GM18861 (cell line): ENCODE measurements at regions not wholly inside any gene's neighbourhood (a gene's known extent, or its start where the extent isn't known, plus 50 kb on each side); places are given as distances from the start of the nearest gene placed in this dataset.
"Not testable (repeated sequence)": the region's sequence is repeated elsewhere in the genome, so short reads cannot be mapped to it uniquely, and the experiment has no call there.

ENCODE experiments used
- ATAC-seq: cut with Tn5 transposase; IDR thresholded peaks from one replicate; pipeline ENCODE4 v1.9.1; 2021; ENCODE audit not compliant: unreplicated experiment

DNA sequence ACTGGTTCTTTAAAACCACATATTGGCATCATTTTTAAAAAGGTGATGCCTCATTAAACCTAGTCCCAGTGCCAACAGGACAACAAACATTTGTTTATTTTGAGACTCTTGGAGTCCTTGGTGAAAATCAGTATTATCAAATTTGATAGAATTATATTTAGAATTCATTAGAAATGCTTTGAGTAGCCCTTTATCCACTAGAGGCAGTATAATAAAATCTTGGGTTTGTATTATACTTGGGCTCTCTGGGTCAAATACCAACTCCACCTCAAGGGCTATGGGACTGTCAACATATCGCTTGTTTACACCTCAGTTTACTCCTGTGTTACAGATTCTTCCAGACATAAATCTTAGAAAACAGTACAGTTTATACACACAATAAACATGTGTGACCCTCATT lies 335.7 kb upstream of the FSTL5 start:
- ATAC-seq = peak; percentile 44

DNA sequence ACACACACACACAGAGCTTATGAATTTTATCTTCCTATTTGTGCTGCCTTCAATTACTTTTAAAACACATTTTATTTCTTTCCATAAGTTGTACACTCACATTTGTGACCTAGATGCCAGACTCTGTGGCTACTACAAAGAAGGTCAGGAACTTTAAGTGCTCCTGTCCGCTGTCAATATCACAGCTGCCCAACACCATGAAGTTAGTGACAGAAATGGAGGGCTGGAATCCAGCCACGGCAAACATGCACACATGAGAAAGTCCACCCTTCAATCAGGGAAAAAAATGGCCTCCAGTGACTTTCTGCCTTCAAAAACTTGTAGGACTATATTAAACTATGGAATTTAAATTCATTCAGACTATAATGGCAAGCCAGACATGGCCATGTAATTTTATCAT lies 334.4 kb upstream of the FSTL5 start:
- no peak for ATAC-seq

DNA sequence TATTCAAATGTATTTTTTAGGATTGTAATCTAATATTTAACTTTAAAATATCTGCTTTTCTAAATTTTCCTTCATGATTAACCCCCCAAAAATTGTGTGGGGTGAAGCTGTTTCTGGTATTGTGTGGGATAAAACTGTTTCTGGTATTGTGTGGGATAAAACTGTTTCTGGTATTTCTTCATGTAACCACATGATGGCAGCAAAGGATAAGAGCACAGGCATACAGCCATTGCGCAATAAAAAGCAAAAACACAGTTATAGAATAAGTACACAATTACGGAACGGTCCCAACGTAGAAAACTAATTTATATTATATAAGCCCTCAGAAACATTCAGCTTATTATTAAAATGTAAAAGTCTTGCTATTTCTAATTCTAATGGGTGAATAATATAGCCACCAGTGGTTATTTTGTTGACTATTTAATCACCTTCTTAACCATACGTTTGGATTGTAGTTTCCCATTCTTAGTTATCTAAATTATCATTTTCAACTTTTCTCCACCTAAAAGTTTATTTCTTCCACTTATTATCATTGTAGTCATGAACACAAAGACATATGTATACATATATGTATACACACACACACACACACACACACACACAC lies 333.9 kb upstream of the FSTL5 start:
- peak; percentile 73 for ATAC-seq

DNA sequence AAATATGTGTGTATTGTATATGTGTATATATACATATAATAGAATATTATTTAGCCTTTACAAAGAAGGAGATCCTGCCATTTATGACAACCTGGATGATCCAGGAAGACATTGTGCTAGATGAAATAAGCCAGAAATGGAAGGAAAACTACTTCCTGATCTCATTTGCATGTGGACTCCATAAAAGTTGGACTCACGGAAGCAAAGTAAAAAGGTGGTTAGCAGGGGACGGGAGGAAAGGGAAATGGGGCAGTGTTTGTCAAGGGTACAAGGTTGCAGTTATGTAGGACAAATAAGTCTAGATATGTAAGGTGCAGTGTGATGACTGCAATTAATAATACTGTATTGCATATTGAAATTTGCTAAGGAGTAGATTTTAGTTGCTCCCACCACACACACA lies 331.1 kb upstream of the FSTL5 start:
- ATAC-seq = no peak

DNA sequence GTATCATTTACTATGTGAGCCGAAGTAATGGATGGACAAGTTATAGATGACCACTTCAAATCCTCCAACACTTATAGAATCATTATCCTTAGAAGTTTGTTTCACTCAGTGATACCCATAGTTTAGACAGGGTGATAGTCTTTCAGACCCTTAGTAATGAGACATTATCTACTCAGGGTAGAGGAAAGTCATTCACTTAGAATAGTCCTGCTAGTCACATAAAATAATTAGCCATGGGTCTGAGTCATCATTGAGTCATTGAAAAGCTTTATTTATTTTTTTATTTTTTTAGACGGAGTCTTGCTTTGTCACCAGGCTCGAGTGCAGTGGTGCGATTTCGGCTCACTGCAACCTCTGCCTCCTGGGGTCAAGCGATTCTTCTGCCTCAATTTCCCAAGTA lies 321.7 kb upstream of the FSTL5 start:
- ATAC-seq = no peak

DNA sequence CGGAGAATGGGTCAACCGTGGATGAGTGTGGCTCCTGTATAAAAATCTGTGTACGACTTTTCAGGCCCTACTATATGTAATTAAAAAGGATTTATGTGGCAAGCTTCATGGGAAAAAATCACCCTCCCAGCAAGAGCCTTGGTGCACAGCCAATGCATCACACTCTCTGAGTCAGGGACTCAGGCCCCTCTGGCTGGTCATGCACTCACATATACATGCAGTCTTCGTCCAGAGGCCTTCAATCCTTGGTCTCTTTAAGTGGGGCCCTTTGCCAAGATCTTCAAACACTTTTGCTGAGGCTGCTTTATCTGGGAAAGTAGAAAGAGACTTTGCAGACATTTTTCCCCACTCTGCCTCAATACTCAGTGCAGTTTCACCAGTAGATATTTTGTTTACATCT lies 311.4 kb upstream of the FSTL5 start:
- ATAC-seq = no peak

DNA sequence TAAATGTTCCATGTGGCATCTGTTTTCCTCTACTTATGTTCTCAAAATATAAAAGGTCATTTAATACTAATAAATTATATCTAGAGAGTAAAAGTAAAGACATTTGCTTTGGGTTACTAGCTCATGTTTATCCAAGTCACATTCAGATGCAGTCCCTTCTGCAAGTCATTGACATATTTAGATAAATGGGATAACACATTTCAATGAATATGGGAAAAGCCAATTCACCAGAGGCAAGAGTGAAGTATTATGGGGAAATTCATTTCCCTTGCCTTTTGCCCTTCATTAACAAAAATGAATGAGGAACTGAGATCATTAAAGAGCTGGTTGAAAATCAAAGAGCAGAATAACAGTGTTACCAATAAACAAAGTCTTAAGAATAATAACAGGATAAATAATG lies 306.2 kb upstream of the FSTL5 start:
- no peak for ATAC-seq

DNA sequence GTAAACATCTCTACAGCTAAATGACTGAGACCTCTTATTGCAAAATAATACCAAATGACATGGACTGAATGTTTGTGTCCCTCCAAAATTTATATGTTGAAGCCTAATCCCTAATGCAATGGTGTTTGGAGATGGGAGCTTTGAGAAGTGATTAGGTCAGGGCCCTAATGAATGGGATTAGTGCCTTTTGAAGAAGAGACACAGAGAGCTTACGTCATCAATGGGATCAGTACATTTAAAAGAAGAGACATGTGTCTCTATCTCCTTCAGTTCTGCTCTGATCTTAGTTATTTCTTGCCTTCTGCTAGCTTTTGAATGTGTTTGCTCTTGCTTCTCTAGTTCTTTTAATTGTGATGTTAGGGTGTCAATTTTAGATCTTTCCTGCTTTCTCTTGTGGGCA lies 301.6 kb upstream of the FSTL5 start:
- not testable (repeated sequence) for ATAC-seq

DNA sequence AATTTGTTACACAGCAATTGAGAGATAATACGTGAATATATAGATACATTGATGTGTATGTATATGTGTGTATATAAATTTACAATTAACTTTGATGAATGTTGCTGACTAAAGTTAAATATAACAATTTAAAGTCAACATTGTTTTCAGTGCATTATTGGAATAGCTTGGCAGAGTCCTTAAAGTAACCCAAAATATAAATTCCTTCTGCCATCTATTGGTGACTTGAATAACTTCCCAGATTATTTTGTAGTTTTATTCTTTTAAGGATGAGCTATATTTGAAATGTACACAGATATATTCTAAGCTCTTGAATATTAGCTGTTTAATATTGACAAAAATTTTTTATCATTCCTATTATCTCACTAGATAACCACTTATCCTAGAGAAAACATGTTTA lies 298.2 kb upstream of the FSTL5 start:
- no peak for ATAC-seq

DNA sequence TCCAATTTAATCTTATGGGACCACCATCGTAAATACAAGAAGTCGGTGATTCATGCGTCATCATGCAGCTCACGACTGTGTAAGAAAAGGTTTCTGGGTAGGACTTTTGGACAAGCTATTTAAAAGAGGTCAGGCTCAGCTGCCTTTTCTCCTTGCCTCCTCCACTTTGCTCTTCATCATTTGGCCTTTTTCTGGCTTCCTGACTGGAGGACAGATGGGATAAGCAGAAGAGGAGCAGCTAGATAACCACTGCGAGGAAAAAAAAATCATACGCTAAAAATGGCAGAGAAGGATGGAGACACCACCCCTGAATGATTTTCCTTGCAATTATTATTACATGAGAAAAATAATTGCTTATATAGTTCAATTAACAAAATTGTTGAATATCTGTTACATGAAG lies 294.3 kb upstream of the FSTL5 start:
- no peak for ATAC-seq

DNA sequence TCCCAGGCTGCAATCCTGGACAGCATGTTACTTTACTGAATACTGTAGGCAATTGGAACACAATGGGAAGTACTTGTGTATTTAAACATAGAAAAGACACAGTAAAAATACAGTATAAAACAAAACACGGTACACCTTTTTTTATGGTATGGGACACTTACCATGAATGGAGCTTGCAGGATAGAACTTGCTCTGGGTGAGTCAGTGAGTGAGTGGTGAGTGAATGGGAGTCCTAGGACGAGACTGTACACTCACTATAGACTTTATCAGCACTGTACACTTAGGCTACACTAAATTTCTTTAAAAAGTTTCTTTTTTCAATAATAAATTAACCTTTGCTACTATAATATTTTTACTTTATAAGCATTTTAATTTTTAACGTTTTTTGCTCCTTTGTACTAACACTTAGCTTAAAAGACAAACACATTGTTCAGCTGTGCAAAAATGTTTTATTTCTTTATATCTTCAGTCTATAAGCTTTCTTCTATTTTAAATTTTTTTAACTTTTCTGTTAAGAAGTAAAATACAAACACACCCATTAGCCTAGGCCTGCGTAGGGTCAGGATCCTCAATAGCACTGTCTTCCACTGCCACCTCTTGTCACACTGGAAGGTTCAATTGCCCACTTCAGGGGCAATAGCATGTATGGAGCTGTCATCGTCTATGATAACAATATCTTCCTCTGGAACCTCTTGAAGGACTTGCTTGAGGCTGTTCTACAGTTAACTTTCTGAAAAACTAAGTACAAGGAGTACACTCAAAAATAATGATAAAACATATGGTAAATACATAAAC lies 293.5 kb upstream of the FSTL5 start:
- ATAC-seq = no peak

DNA sequence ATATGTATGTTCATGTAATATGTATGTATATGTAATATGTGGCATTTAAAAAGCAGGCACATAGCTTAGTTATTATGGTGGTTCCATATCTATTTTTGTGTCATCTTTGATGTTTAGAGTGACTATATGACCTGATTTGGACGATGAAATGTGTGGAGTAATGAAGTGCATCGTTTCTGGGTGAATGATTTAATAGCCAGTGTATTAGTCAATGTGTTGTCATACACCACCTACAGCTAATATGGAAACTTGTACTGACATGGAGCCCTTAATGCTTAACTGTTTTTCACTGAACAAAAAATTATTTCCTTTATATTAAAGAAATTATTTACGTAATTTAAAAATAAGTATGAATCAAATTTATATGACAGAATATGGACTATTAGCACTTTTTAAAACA lies 292.3 kb upstream of the FSTL5 start:
- no peak for ATAC-seq

DNA sequence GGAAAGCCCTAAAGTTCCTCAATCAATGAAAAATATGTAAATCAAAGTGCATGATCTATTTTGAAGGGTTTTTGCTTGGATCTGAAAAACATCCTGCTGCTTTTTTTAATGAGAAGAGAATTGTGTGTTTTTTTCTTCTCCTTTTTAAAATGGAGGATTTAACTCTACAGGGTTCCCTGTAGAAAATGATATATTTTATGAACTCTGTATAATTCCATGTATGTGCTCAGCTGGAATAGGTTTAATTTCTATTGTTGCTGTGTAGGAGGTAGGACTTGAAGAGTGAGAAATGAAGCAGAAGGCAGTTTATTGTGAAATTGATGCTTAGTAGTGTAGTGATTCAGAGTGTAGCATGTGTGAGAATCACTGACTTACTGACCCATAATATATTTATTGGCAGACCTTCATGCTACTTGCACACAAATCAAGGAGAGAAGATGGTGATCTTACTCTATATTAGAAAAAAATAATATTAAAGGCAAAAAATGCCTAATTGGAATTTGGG lies 286.8 kb upstream of the FSTL5 start:
- ATAC-seq = no peak

DNA sequence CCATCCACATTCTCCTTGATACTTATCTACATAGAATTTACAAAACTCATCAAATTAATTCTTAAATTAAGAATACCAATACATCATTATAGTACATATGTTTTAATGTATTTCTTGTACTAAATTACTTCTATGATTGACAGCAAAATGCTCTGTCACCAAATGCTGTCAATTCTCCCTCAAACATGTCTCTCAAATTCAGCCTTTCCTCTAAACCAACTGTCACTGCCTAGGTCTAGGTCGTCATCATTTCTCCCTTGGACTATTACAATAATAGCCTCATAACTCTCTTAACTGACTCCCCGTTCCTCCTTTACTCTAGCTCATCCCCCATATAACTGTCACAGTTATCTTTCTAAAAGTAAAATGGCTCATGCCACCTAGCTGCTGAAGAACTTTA lies 279.7 kb upstream of the FSTL5 start:
- no peak for ATAC-seq

DNA sequence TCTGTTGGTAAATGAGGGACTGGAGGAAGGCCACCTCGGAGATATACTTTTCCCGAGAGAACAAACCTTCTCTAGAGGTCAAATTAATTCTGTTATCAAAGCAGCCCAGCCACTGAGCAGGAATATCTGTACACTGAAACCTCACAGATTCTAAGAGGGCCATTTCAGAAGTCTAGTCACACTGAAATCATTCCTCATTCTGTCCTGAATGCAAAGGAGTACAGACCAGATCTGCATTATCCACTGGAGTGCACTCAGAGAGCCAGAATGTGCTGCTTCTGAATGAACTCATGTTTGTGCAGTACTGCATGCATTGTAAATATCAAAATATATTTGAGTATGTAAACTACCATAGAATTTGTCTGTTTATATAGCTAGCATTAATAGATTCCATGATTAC lies 278.3 kb upstream of the FSTL5 start:
- ATAC-seq = no peak

DNA sequence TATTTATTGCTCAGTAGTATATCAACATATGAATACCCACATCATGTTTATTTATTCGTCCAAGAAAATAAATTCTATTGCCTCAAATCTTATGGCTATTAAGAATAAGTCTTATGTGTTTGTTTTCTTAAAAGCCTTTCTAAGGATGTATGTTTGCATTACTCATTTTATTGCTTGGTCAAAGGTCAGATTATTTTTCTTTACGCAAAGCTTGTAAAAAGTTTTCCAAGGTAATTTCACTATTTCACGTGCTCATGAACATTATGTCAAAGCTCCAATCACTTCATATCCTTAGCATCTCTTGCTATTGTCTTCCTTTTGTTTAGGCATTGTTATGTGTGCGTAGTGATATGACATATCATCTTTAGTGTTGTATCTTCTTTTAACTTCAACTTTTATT lies 258.5 kb upstream of the FSTL5 start:
- no peak for ATAC-seq

DNA sequence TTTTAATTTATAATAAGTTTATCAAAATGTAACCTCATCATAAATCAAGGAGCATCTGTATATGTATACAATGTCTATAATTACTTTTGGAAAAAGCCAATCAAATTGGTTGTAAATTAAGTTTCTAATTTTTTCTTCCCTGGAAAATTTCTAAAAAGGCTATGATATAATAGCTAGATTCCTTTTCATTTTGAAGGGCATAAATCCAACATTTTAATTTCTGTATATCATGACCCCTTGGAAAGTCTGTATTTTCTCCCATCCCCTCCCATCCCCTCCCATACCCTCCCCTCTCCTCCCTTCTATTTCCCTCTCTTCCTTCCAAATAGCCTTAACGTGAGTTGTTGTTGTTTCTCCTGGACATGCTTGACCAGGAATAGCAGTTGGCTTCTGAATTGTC lies 247.1 kb upstream of the FSTL5 start:
- ATAC-seq = no peak

DNA sequence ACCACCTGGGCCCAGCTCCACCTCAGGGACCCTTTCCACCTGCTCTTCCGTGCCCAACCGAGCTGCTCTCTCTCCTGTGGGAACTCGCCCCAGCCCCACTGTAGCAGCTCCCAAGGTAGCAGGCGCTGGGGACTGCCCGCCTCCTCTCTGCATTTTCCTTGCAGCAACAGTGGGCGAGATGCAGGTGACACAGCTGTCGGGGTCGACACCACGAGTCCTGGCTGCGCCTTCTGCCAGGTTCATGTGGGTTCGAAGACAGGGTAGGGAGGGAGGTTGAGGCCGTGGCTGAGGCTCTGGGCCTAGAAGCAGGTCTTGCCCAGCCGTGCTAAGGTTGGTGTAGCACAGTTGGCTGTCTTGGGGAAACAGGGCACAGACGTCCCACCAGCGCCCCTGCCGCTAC lies 245.2 kb upstream of the FSTL5 start:
- no peak for ATAC-seq

DNA sequence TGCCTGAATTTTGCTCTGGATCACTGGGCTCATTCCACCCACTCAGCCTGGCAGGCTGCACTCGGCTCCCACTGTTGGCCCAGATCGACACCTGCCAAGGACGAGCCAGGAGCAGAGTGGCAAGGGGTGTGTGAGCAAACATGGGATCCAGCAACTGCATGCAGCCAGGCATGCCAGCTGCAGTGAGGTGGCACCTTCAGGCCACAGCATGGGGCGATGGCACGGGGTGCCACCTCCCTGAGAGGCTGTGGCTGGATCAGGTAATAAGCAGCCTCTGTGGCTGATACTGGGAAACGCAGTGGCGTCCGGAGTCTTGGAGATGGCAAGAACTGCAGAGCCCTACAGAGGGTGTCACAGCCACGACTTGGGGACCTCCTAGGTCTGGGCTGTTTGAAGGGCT lies 244.5 kb upstream of the FSTL5 start:
- ATAC-seq = no peak

DNA sequence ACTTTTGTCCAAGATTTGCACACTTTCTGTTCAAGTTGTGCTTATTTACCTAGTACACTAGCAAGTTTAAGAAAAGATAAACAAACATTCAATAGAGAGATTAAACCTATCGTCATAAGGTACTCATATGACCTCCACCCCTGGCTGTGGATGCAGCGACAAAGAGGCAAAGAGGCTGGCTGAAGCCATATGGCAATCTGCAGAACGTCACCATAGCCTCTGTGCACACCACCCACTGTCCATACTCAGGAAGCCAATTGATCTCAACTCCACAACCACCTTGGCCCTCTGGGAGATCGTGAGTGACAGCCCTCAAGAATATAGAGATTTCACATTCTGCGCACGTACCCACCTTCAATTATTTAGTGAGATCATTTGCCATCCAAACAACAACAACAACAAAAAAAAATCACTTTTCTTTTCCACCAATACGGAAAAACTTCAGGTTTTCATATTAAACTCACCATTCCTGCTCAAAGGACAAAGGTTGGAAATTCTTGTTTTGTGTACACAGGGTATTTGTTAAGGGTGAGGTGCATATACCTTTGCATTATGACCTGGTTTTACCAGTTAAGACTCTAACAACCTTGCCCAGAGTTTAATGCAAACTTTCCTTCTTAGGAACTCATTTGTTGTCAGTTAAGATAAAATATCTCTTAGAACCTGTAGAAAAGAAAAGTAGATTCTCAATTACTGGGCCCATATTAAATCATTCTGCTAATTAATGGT lies 243.0 kb upstream of the FSTL5 start:
- no peak for ATAC-seq

DNA sequence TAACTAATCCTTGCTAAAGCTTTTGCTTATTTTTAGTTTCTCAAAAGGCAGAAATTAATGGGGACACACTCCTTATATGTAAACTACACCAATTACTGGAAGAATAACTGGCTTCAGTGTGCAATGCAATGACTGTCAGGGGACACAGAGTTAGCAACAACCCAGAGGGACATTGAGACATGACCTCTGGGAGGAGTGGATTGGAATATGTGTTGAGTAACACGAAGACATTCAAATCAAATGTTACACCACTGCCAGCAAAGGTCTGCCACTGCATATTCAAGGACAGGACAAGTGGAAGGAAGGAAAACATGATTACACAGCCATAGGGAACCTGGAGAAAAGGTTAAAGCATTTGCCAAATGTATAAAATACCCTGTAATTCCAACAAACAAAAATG lies 240.1 kb upstream of the FSTL5 start:
- ATAC-seq = no peak

DNA sequence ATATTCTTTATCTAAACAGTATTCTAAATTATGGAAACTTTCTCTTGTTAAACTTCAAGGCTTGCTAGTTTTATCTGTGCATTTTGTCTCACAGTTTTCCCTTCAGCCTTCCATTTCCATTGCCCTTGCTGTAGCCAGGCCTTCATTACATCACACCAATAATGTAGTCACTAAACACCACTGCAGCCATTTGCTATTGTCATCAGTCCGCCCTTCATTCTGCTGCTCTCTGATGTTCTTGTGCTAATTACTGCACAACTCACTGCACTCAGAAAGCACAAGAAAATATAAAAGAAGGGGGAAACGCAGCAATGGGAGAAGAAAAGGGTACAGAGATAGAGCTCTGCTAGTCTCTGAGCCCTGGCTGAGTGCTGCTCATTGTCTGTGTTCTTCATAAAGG lies 239.6 kb upstream of the FSTL5 start:
- ATAC-seq = no peak
